GM20000 (cell line): ENCODE measurements at regions not wholly inside any gene's neighbourhood (a gene's known extent, or its start where the extent isn't known, plus 50 kb on each side); places are given as distances from the start of the nearest gene placed in this dataset.

Experiments used
- DNase-seq: peaks from one replicate; pipeline ENCODE4 v3.0.0; 2012; ENCODE audit warnings: low spot score
- TF ChIP-seq, protein P1 (sequence below): IDR thresholded peaks from 2 replicates; pipeline ENCODE4 v1.5.1; 2012; ENCODE audit warnings: mild to moderate bottlenecking, control low read depth; ENCODE audit errors: extremely low read depth, missing control alignments

DNA sequence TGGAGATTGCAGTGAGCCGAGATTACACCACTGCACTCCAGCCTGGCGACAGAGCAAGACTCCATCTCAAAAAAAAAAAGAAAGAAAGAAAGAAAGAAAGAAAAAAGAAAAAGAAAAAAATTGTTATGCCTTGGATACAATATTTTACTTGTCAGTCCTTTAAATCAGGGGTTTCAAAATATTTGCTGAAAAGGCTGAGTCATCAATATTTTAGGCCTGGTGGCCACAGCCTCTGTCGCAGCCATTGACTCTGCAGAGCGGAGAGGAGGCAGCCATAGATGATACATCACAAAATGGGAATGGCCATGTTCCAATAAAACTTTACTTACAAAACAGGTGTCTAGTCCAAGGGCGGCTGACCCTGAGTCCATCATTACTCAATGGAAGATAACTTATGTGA is 314.8 kb upstream of the SALL3 start:
- TF ChIP-seq, protein P1, sequence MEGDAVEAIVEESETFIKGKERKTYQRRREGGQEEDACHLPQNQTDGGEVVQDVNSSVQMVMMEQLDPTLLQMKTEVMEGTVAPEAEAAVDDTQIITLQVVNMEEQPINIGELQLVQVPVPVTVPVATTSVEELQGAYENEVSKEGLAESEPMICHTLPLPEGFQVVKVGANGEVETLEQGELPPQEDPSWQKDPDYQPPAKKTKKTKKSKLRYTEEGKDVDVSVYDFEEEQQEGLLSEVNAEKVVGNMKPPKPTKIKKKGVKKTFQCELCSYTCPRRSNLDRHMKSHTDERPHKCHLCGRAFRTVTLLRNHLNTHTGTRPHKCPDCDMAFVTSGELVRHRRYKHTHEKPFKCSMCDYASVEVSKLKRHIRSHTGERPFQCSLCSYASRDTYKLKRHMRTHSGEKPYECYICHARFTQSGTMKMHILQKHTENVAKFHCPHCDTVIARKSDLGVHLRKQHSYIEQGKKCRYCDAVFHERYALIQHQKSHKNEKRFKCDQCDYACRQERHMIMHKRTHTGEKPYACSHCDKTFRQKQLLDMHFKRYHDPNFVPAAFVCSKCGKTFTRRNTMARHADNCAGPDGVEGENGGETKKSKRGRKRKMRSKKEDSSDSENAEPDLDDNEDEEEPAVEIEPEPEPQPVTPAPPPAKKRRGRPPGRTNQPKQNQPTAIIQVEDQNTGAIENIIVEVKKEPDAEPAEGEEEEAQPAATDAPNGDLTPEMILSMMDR: no peak
- DNase-seq: no peak

DNA sequence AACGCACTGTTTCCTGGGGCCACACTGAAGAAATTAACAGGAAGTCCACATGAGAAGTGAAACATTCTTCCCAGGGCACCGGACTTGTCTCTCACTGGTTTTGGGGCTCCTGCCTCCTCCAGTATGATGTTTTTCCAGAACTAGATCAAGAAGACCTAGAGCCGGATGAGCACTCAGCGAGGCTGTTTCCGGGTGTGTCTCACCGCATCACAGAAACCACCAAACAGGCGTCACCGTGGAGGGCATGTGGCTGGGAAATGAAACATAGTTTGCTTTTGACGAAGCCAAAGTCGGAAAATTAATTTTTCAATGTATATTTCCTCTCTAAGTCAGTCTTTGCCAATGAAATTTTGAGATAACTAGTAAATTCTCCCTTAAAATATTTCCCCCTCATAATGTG is 314.0 kb upstream of the SALL3 start:
- no peak for DNase-seq
- TF ChIP-seq, protein P1: no peak

DNA sequence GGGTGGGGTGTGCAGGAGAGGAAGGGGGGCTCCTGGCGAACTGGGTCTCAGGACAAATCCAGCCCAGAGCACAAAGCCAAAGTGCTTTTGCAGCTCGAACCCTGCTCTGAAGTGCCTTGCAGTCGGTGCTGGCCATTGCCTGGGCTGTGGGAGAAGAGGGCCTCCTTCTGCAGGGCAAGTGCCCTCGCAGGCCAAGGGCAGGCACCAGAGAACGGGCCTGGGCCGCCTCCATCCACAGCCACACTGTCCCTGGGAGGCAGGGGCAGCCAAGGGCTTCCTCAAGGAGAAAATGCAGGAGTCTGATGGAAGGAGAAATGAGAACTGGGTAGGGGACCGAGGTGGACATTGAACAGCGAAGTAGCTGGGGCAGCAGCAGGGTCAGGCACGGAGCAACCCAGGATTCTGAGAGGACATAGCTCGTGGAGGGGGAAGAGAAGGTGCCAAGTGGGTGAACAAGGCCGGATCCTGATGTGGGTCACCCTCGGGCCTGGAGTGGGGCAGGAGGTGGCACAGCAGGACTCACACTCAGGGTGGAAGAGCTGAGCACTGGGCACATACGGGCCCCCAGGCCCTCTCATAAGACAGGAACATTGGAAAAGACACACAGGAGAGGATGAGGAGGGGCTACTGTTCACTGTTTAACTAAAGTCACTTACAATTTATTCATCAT is 312.8 kb upstream of the SALL3 start:
- TF ChIP-seq, protein P1: no peak
- DNase-seq: no peak

DNA sequence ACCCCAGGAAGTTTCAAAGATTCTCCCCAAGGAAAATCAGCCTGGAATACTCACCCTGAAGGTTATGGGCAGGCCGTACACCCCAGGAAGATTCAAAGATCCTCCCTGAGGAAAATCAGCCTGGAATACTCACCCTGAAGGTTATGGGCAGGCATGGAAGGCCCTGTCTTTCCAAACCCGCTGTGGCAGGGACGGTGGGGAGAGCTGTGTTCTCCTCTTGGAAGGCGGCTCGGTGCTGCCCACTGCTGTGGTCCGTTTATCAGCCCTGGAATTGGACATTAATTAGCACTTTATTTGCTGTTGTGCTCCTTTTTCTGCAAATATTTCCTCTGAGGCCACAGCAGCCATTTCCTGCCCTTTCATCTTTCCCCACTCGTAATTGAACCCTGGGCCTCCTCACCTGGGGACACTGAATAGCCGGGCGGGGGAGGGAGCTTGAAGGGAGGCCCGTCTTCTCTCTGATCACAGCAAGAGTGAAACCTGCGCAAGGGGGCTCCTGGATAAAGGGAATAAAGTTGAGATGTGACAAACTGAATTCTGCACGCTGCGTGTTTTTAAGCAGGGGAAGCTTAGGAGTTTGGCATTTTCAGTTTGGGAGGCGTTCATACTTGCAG is 308.7 kb upstream of the SALL3 start:
- TF ChIP-seq, protein P1: no peak

DNA sequence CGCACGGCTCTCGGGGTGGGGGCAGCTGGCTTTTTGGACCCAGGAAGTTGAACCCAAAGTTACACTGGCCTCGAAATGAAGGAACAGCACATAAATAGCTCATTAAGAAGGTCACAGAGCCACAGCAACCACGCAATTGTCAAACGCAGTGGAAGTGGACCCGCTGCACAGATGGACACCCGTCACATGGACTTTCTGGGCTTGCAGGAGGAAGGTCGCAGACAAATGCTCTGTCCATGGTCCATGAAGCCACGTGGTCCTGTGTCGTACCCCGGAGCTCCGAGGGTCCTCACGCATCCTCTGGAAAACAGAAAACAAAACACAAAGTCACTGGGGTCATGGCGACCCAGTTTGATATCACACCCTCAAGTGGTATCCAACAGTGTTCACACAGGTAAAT is 308.1 kb upstream of the SALL3 start:
- TF ChIP-seq, protein P1: no peak

More for the DNA sequence above, 308.7 kb upstream of the SALL3 start:
- no peak for DNase-seq

DNA sequence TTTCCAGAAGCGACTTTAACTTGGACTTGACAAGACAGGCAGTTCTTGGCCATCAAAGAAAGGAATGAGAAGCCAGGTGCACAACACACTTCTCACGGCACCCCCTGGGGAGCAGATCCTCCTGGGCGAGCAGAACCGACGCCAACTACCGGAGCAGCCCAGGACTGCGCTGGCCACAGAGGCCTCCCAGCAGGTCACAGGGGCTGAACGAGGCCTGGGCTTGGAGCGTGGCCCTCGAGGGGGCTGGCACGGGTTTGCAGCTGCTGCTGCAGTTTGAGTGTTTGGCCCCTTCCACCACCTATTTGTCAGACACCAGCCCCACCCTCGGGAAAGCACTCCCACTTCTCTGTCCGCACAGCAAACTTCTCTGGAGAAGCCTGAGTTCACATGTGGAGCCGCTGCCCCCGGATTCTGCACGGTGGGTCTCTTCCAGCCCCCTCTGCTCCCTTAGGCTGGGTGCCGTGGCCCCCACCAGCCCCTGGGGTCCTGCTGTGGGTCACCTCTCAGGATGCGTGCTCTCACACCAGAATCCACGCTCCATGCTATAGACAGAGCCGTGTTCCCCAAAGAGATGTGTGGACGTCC is 306.7 kb upstream of the SALL3 start:
- TF ChIP-seq, protein P1: no peak
- no peak for DNase-seq

More for the DNA sequence above, 308.1 kb upstream of the SALL3 start:
- DNase-seq: no peak
